Prostate gland (tissue), 2 donors: ENCODE measurements at regions not wholly inside any gene's neighbourhood (a gene's known extent, or its start where the extent isn't known, plus 50 kb on each side); places are given as distances from the start of the nearest gene placed in this dataset.

Source experiments
- DNase-seq: peaks from one replicate; pipeline ENCODE4 v3.0.0-alpha.2; 2019; ENCODE audit warnings: low spot score
- H3K27ac ChIP-seq, 2 donors: fragments of 200-600 bp; sonication (generic); 2 replicates each; pipeline ENCODE4 v1.5.1; 2017 to 2019
- H3K27me3 ChIP-seq: fragments of 200-600 bp; sonication (generic); replicated peaks from 2 replicates; pipeline ENCODE4 v1.5.1; 2019; ENCODE audit not compliant: insufficient read depth
- H3K36me3 ChIP-seq, 2 donors: fragments of 200-600 bp; sonication (generic); 1 replicate in 1 of 2; 2 replicates in 1 of 2; pipeline versions ENCODE4 v1.5.1 to v1.8.1; 2017 to 2019
- H3K4me1 ChIP-seq: fragments of 200-600 bp; sonication (generic); replicated peaks from 2 replicates; pipeline ENCODE4 v1.5.1; 2019
- H3K4me3 ChIP-seq, 2 donors: fragments of 200-600 bp; sonication (generic); 2 replicates each; pipeline ENCODE4 v1.5.1; 2017 to 2019
- H3K9me3 ChIP-seq: fragments of 200-600 bp; sonication (generic); 2 replicates; pipeline ENCODE4 v1.5.1; 2017
- CTCF ChIP-seq, 4 experiments: fragments of 200-600 bp in 2 of 4; fragments of 450-650 bp in 2 of 4; sonication (generic) in 2 of 4; IDR thresholded peaks; 1 replicate in 3 of 4; 2 replicates in 1 of 4; pipeline ENCODE4 v1.5.1; 2016 to 2019; ENCODE audit warnings: antibody characterized with exemption in 4 of 4, mild to moderate bottlenecking in 2 of 4, moderate library complexity in 2 of 4
- POLR2A ChIP-seq: fragments of 450-650 bp; IDR thresholded peaks from one replicate; pipeline ENCODE4 v1.6.1; 2016; ENCODE audit warnings: antibody characterized with exemption, mild to moderate bottlenecking
- POLR2AphosphoS5 ChIP-seq: sonication (generic); formaldehyde crosslinking; IDR thresholded peaks from one replicate; pipeline ENCODE4 v1.6.1; 2017; ENCODE audit warnings: antibody characterized with exemption
- WGBS: methylation state at CpG from one replicate; pipeline ENCODE4 v1.1.5; 2018; 5-methylcytosine and 5-hydroxymethylcytosine counted together
- intact Hi-C: fragments of 100-400 bp; cut with DNase I; formaldehyde crosslinking; loops from one replicate; pipeline ENCODE4 v1.14.2; 2022

- intact Hi-C loops, result no loop called here
- no peak for DNase-seq
- Histone ChIP-seq H3K9me3 (no peaks in the 10 kb centered on the region), H3K4me1 (no peaks in the 10 kb centered on the region), H3K27ac (no peak overlapping the region), H3K36me3 (no peaks in the 10 kb centered on the region), H3K4me3 (no peak overlapping the region), H3K27me3 (no peaks in the 10 kb centered on the region)
- no peak for TF ChIP-seq POLR2AphosphoS5
- TF ChIP-seq POLR2A, result no peak
- TF ChIP-seq CTCF (IDR thresholded peaks at IDR 0.05), result no peak
- 55% methylated on average over 4 of the region's 4 CpGs for WGBS
Measured at GRCh38 chr9:113746486-113746885, 129.6 kb upstream of the ZNF618 start.

- Histone ChIP-seq H3K9me3 (no peaks in the 10 kb centered on the region), H3K27ac (no peak overlapping the region), H3K4me3 (no peak overlapping the region), H3K4me1 (no peaks in the 10 kb centered on the region), H3K27me3 (no peaks in the 10 kb centered on the region), H3K36me3 (no peaks in the 10 kb centered on the region)
- intact Hi-C loops, result no loop called here
- DNase-seq, result no peak
- no peak for TF ChIP-seq CTCF (IDR thresholded peaks at IDR 0.05)
- no peak for TF ChIP-seq POLR2AphosphoS5
- no peak for TF ChIP-seq POLR2A
Measured at GRCh38 chr9:113748135-113748534, 128.0 kb upstream of the ZNF618 start.

GRCh38 chr9:113753398-113754119, 122.5 kb upstream of the ZNF618 start:
- Histone ChIP-seq H3K36me3 (no peaks in the 10 kb centered on the region), H3K4me1 (no peaks in the 10 kb centered on the region), H3K4me3 (no peak overlapping the region), H3K9me3 (no peaks in the 10 kb centered on the region), H3K27me3 (no peaks in the 10 kb centered on the region), H3K27ac (no peak overlapping the region)
- TF ChIP-seq POLR2A (no peak), POLR2AphosphoS5 (no peak), CTCF (IDR thresholded peaks at IDR 0.05) (no peak)
- WGBS, result 63% methylated on average over 7 of the region's 7 CpGs
- DNase-seq, result no peak
- intact Hi-C loops, result no loop called here

GRCh38 chr9:113754739-113755138, 121.4 kb upstream of the ZNF618 start:
- Histone ChIP-seq H3K27ac (no peak overlapping the region), H3K36me3 (no peaks in the 10 kb centered on the region), H3K9me3 (no peaks in the 10 kb centered on the region), H3K4me3 (no peak overlapping the region), H3K4me1 (no peaks in the 10 kb centered on the region), H3K27me3 (no peaks in the 10 kb centered on the region)
- DNase-seq, result no peak
- no peak for TF ChIP-seq POLR2A
- no peak for TF ChIP-seq POLR2AphosphoS5
- TF ChIP-seq CTCF (IDR thresholded peaks at IDR 0.05), result no peak
- 74% methylated on average over 2 of the region's 2 CpGs for WGBS
- intact Hi-C loops, result no loop called here

GRCh38 chr9:113755433-113755832, 120.7 kb upstream of the ZNF618 start:
- WGBS, result 46% methylated on average over 4 of the region's 4 CpGs
- no peaks in the 10 kb centered on the region for H3K9me3 ChIP-seq
- H3K27ac ChIP-seq, result no peak overlapping the region
- no peaks in the 10 kb centered on the region for H3K36me3 ChIP-seq
- intact Hi-C loops, result no loop called here
- TF ChIP-seq POLR2A (no peak), POLR2AphosphoS5 (no peak), CTCF (IDR thresholded peaks at IDR 0.05) (no peak)
- no peaks in the 10 kb centered on the region for H3K4me1 ChIP-seq
- no peaks in the 10 kb centered on the region for H3K27me3 ChIP-seq
- DNase-seq, result no peak
- no peak overlapping the region for H3K4me3 ChIP-seq
